LNCAP (cell line): ENCODE measurements at regions not wholly inside any gene's neighbourhood (a gene's known extent, or its start where the extent isn't known, plus 50 kb on each side); places are given as distances from the start of the nearest gene placed in this dataset.

Source experiments
- CTCF ChIP-seq: fragments of 450-650 bp; IDR thresholded peaks from 2 replicates; pipeline ENCODE4 v1.5.1; 2017; ENCODE audit warnings: mild to moderate bottlenecking

- TF ChIP-seq CTCF, result no peak
These were observed 188.4 kb downstream of the TFCP2L1 start for GRCh38 chr2:121096611-121097010.

- TF ChIP-seq CTCF, result no peak
These were observed 186.4 kb downstream of the TFCP2L1 start for GRCh38 chr2:121098556-121098955.

GRCh38 chr2:121099329-121100290, 185.4 kb downstream of the TFCP2L1 start:
- TF ChIP-seq CTCF, result peak; percentile 64

- TF ChIP-seq CTCF, result no peak
These were observed 183.8 kb downstream of the TFCP2L1 start for GRCh38 chr2:121101093-121101715.

- TF ChIP-seq CTCF, result no peak
These were observed 182.1 kb downstream of the TFCP2L1 start for GRCh38 chr2:121102941-121103340.

GRCh38 chr2:121103960-121104359, 181.0 kb downstream of the TFCP2L1 start:
- TF ChIP-seq CTCF, result no peak

GRCh38 chr2:121104721-121105141, 180.3 kb downstream of the TFCP2L1 start:
- no peak for TF ChIP-seq CTCF
